Fibroblast of villous mesenchyme (primary cell): ENCODE measurements at regions not wholly inside any gene's neighbourhood (a gene's known extent, or its start where the extent isn't known, plus 50 kb on each side); places are given as distances from the start of the nearest gene placed in this dataset.

Source experiments
- DNase-seq: peaks from one replicate; pipeline ENCODE4 v3.0.0-alpha.2; 2010; ENCODE audit warnings: low read depth
- H3K4me3 ChIP-seq: 2 replicates; pipeline ENCODE4 v1.5.1; 2011; ENCODE audit warnings: low read depth, mild to moderate bottlenecking, low read length
- CTCF ChIP-seq: IDR thresholded peaks from 2 replicates; pipeline ENCODE4 v1.5.1; 2012; ENCODE audit warnings: low read depth, mild to moderate bottlenecking, low read length; ENCODE audit not compliant: insufficient read depth

- DNase-seq, result no peak
- TF ChIP-seq CTCF, result no peak
- H3K4me3 ChIP-seq, result no peak overlapping the region
These were observed 347.3 kb downstream of the BRD1 start for GRCh38 chr22:49480331-49480730.

- no peak overlapping the region for H3K4me3 ChIP-seq
- DNase-seq, result no peak
- TF ChIP-seq CTCF, result no peak
These were observed 348.1 kb downstream of the BRD1 start for GRCh38 chr22:49479566-49479965.

- no peak for DNase-seq
- no peak overlapping the region for H3K4me3 ChIP-seq
- TF ChIP-seq CTCF, result no peak
These were observed 350.8 kb downstream of the BRD1 start for GRCh38 chr22:49476800-49477400.

- no peak overlapping the region for H3K4me3 ChIP-seq
- TF ChIP-seq CTCF, result no peak
- no peak for DNase-seq
These were observed 351.5 kb downstream of the BRD1 start for GRCh38 chr22:49476176-49476575.

- TF ChIP-seq CTCF, result no peak
- DNase-seq, result no peak
- no peak overlapping the region for H3K4me3 ChIP-seq
These were observed 352.4 kb downstream of the BRD1 start for GRCh38 chr22:49475253-49475652.

- no peak for DNase-seq
These were observed 354.4 kb downstream of the BRD1 start for GRCh38 chr22:49473286-49473685.

More at GRCh38 chr22:49473286-49473685, 354.4 kb downstream of the BRD1 start:
- TF ChIP-seq CTCF, result no peak
- H3K4me3 ChIP-seq, result no peak overlapping the region
